A673 (cell line): ENCODE measurements at regions not wholly inside any gene's neighbourhood (a gene's known extent, or its start where the extent isn't known, plus 50 kb on each side); places are given as distances from the start of the nearest gene placed in this dataset.

Experiments
- EZH2 ChIP-seq: fragments of 200-600 bp; sonication (generic); IDR thresholded peaks from 2 replicates; pipeline ENCODE4 v1.6.1; 2017; ENCODE audit warnings: borderline replicate concordance, low read depth, mild to moderate bottlenecking, mixed read lengths, antibody characterized with exemption, low read length; ENCODE audit not compliant: poor library complexity, severe bottlenecking
- TF ChIP-seq, protein P1 (sequence below): fragments of 300-800, 200-600 bp; sonication (generic); conservative IDR thresholded peaks from 2 replicates; pipeline ENCODE4 v1.5.1; 2017; ENCODE audit warnings: low read depth, mild to moderate bottlenecking, antibody characterized with exemption, low read length, moderate library complexity, mixed read lengths

DNA sequence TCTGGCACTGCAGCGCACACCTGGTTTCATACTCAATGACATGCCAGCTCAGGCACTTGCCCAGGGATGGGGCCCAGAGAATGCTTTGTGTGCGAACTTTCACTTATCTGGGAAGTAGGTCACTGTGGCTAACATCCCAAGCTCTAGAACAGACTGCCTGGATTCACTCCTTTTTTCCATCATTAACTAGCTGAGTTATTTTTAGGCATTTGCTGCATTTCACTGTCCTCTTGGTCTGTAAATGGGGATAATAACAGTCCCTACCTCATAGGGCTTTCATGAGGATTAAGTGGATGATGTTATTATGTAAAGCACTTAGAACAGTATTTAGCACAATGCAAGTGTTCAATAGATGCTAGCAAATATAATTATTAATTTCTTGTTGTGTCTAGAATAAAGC is 98.7 kb upstream of the DOCK1 start:
- TF ChIP-seq, protein P1, sequence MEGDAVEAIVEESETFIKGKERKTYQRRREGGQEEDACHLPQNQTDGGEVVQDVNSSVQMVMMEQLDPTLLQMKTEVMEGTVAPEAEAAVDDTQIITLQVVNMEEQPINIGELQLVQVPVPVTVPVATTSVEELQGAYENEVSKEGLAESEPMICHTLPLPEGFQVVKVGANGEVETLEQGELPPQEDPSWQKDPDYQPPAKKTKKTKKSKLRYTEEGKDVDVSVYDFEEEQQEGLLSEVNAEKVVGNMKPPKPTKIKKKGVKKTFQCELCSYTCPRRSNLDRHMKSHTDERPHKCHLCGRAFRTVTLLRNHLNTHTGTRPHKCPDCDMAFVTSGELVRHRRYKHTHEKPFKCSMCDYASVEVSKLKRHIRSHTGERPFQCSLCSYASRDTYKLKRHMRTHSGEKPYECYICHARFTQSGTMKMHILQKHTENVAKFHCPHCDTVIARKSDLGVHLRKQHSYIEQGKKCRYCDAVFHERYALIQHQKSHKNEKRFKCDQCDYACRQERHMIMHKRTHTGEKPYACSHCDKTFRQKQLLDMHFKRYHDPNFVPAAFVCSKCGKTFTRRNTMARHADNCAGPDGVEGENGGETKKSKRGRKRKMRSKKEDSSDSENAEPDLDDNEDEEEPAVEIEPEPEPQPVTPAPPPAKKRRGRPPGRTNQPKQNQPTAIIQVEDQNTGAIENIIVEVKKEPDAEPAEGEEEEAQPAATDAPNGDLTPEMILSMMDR: no peak
- no peak for TF ChIP-seq EZH2
